Spleen (tissue), 11 donors: ENCODE measurements at regions not wholly inside any gene's neighbourhood (a gene's known extent, or its start where the extent isn't known, plus 50 kb on each side); places are given as distances from the start of the nearest gene placed in this dataset.

Source experiments
- DNase-seq: peaks from one replicate; pipeline ENCODE4 v3.0.0-alpha.2; 2020
- H3K27ac ChIP-seq, 8 donors: fragments of 200-600 bp; sonication (generic) in 7 of 8; 1 replicate in 4 of 8; 2 replicates in 4 of 8; pipeline versions ENCODE4 v1.5.0 to v1.8.0; 2016 to 2021; ENCODE audit warnings: inconsistent platforms in 4 of 8, mild to moderate bottlenecking in 4 of 8, moderate library complexity in 1 of 8
- H3K27me3 ChIP-seq, 7 donors: fragments of 200-600 bp; sonication (generic) in 6 of 7; replicated peaks in 1 of 7; 1 replicate in 4 of 7; 2 replicates in 3 of 7; pipeline versions ENCODE4 v1.5.0 to v1.8.0; 2016 to 2021; ENCODE audit warnings: inconsistent platforms in 3 of 7, mild to moderate bottlenecking in 1 of 7
- H3K36me3 ChIP-seq, 6 donors: fragments of 200-600 bp; sonication (generic) in 5 of 6; 1 replicate in 4 of 6; 2 replicates in 2 of 6; pipeline versions ENCODE4 v1.5.0 to v1.8.0; 2016 to 2021; ENCODE audit warnings: inconsistent platforms in 2 of 6
- H3K4me1 ChIP-seq, 6 donors: fragments of 200-600 bp; sonication (generic) in 5 of 6; 1 replicate in 3 of 6; 2 replicates in 3 of 6; pipeline versions ENCODE4 v1.5.0 to v1.8.0; 2016 to 2021; ENCODE audit warnings: inconsistent platforms in 3 of 6
- H3K4me3 ChIP-seq, 8 donors: fragments of 200-600 bp; sonication (generic) in 7 of 8; 1 replicate in 4 of 8; 2 replicates in 4 of 8; pipeline versions ENCODE4 v1.5.0 to v1.8.0; 2016 to 2021; ENCODE audit warnings: inconsistent platforms in 4 of 8, mild to moderate bottlenecking in 4 of 8, moderate library complexity in 2 of 8
- H3K9me3 ChIP-seq, 8 donors: fragments of 200-600 bp; sonication (generic) in 7 of 8; 1 replicate in 4 of 8; 2 replicates in 4 of 8; pipeline versions ENCODE4 v1.5.0 to v1.8.0; 2016 to 2021; ENCODE audit warnings: inconsistent platforms in 4 of 8
- CTCF ChIP-seq, 11 experiments: fragments of 200-600 bp in 7 of 11; fragments of 450-650 bp in 4 of 11; sonication (generic) in 4 of 11; IDR thresholded peaks in 8 of 11; conservative IDR thresholded peaks in 3 of 11; 1 replicate in 7 of 11; 2 replicates in 4 of 11; pipeline versions ENCODE4 v1.4.0 to v1.8.0; 2016 to 2021; ENCODE audit warnings: antibody characterized with exemption in 11 of 11, inconsistent platforms in 4 of 11, mild to moderate bottlenecking in 1 of 11
- POLR2A ChIP-seq, 3 donors: fragments of 450-650 bp; IDR thresholded peaks; one replicate each; pipeline ENCODE4 v1.5.1; 2017; ENCODE audit warnings: antibody characterized with exemption in 3 of 3, mild to moderate bottlenecking in 1 of 3
- POLR2AphosphoS5 ChIP-seq, 3 donors: sonication (generic); formaldehyde crosslinking; IDR thresholded peaks; one replicate each; pipeline ENCODE4 v1.5.1; 2017; ENCODE audit warnings: antibody characterized with exemption in 3 of 3
- WGBS, 5 donors: extraction: QIAGEN DNeasy Blood & Tissue Kit in 3 of 5; methylation state at CpG; one replicate each; pipeline versions ENCODE4 v1.1.5 to v1.1.7; 2013 to 2018; 5-methylcytosine and 5-hydroxymethylcytosine counted together
- intact Hi-C: fragments of 100-400 bp; cut with DNase I; formaldehyde crosslinking; loops from one replicate; pipeline ENCODE4 v1.15.0; 2023; ENCODE audit warnings: low total_unique reads
- donor health status: healthy with polysubstance abuse.
- donor health status: DM: no; HTN: no; CAD: no; lungs with moderate emphysema.
- donor health status: DM: no; HTN: no; CAD: no.
- donor health status: Bipolar disorder and iron deficiency.
- donor health status: healthy.
- donor health status: DM: no; HTN: no; CAD: no.
- donor health status: DM: yes; HTN: yes; CAD: no.

GRCh38 chr21:30083225-30083945 is 83.2 kb downstream of the CLDN17 start:
- peaks cover 0 to 12% (median 2%) of the 10 kb centered on the region in 8 donors for H3K9me3 ChIP-seq
- no peaks in the 10 kb centered on the region for H3K36me3 ChIP-seq
- H3K27me3 ChIP-seq: no peaks in the 10 kb centered on the region
- no peak for DNase-seq
- 28 to 52% (median 48%) methylated on average over 3 to 4 of the region's 4 CpGs for WGBS, 5 donors
- H3K4me1 ChIP-seq: no peaks in the 10 kb centered on the region
- intact Hi-C loops: no loop called here
- H3K27ac ChIP-seq: no peak overlapping the region
- H3K4me3 ChIP-seq: no peak overlapping the region
- no peak for TF ChIP-seq CTCF (IDR thresholded peaks at IDR 0.05 in 8 of 11, conservative IDR thresholded peaks at IDR 0.05 in 3 of 11)
- no peak for TF ChIP-seq POLR2AphosphoS5 (IDR thresholded peaks at IDR 0.05)
- TF ChIP-seq POLR2A (IDR thresholded peaks at IDR 0.05): no peak

GRCh38 chr21:30081506-30081905 is 85.1 kb downstream of the CLDN17 start:
- Histone ChIP-seq H3K27ac (no peak overlapping the region), H3K36me3 (no peaks in the 10 kb centered on the region), H3K4me1 (no peaks in the 10 kb centered on the region), H3K27me3 (no peaks in the 10 kb centered on the region), H3K4me3 (no peak overlapping the region), H3K9me3 (peaks cover 0 to 30% (median 7%) of the 10 kb centered on the region in 8 donors)
- TF ChIP-seq CTCF (IDR thresholded peaks at IDR 0.05 in 8 of 11, conservative IDR thresholded peaks at IDR 0.05 in 3 of 11): no peak
- TF ChIP-seq POLR2AphosphoS5 (IDR thresholded peaks at IDR 0.05): no peak
- TF ChIP-seq POLR2A (IDR thresholded peaks at IDR 0.05): no peak
- intact Hi-C loops: no loop called here
- DNase-seq: no peak
- 75 to 94% (median 86%) methylated on average over 2 of the region's 2 CpGs for WGBS, 5 donors

GRCh38 chr21:30072496-30072895 is 94.1 kb downstream of the CLDN17 start:
- no peak overlapping the region for H3K27ac ChIP-seq
- H3K36me3 ChIP-seq: no peaks in the 10 kb centered on the region
- intact Hi-C loops: no loop called here
- H3K9me3 ChIP-seq: peaks cover 0 to 29% (median 22%) of the 10 kb centered on the region in 8 donors
- no peaks in the 10 kb centered on the region for H3K27me3 ChIP-seq
- DNase-seq: no peak
- H3K4me1 ChIP-seq: no peaks in the 10 kb centered on the region
- WGBS, 5 donors: 6 to 16% (median 12%) methylated on average over 4 of the region's 4 CpGs
- H3K4me3 ChIP-seq: no peak overlapping the region
- peak in 1 of 11 experiments; percentile 11 for TF ChIP-seq CTCF (IDR thresholded peaks at IDR 0.05 in 8 of 11, conservative IDR thresholded peaks at IDR 0.05 in 3 of 11)
- TF ChIP-seq POLR2A (IDR thresholded peaks at IDR 0.05): no peak
- TF ChIP-seq POLR2AphosphoS5 (IDR thresholded peaks at IDR 0.05): no peak

- no peaks in the 10 kb centered on the region for H3K27me3 ChIP-seq
- H3K4me3 ChIP-seq: no peak overlapping the region
- TF ChIP-seq POLR2AphosphoS5 (IDR thresholded peaks at IDR 0.05) (no peak), POLR2A (IDR thresholded peaks at IDR 0.05) (no peak), CTCF (IDR thresholded peaks at IDR 0.05 in 8 of 11, conservative IDR thresholded peaks at IDR 0.05 in 3 of 11) (no peak)
- intact Hi-C loops: no loop called here
- H3K9me3 ChIP-seq: peaks cover 0 to 10% (median 0%) of the 10 kb centered on the region in 8 donors
- WGBS, 5 donors: 10 to 40% (median 19%) methylated on average over 1 of the region's 1 CpG
- H3K27ac ChIP-seq: no peak overlapping the region
- no peaks in the 10 kb centered on the region for H3K4me1 ChIP-seq
- no peaks in the 10 kb centered on the region for H3K36me3 ChIP-seq
- no peak for DNase-seq
These were observed 107.7 kb downstream of the CLDN17 start for GRCh38 chr21:30058928-30059327.
